GM12878 (cell line): ENCODE measurements at regions not wholly inside any gene's neighbourhood (a gene's known extent, or its start where the extent isn't known, plus 50 kb on each side); places are given as distances from the start of the nearest gene placed in this dataset.

Experiments
- ATAC-seq: fragments of 200-7000 bp; cut with Tn5 transposase; 3 replicates; pipeline ENCODE4 v1.9.1; 2020; ENCODE audit warnings: mild to moderate bottlenecking, moderate library complexity
- BruUV-seq: library from RNA; stranded (reverse); fragments of 400-500 nt; replicated peaks from 2 replicates; lab custom pipeline; 2021; lab: Mats Ljungman, UMichigan
- CTCF ChIA-PET: fragments of 300-600 bp; sonication (Branson Sonifier 250); formaldehyde crosslinking; extraction: SDS; loops from one replicate; lab custom pipeline; 2021; ENCODE audit warnings: inconsistent platforms; lab: Yijun Ruan, JAX
- POLR2A ChIA-PET: fragments of 350-600 bp; formaldehyde crosslinking; extraction: SDS; loops from one replicate; lab custom pipeline; 2021; ENCODE audit warnings: inconsistent platforms; lab: Charles Lee
- RAD21 ChIA-PET: fragments of 300-600 bp; sonication (Branson Sonifier 250); formaldehyde crosslinking; loops from one replicate; lab custom pipeline; 2023; ENCODE audit warnings: antibody characterized with exemption; ENCODE audit not compliant: unreplicated experiment; lab: Charles Lee
- SMC1A ChIA-PET: fragments of 300-600 bp; sonication (Branson Sonifier 250); formaldehyde crosslinking; loops from one replicate; lab custom pipeline; 2023; ENCODE audit not compliant: unreplicated experiment, uncharacterized antibody; lab: Charles Lee
- DNase-seq: peaks from one replicate; pipeline ENCODE4 v3.0.0-alpha.2; 2011; ENCODE audit warnings: low read depth, low spot score
- FAIRE-seq: peaks from 3 replicates; lab custom pipeline; 2011; peaks lifted over from hg19 to GRCh38; lab: Jason Lieb, UNC
- H2AFZ ChIP-seq: 2 replicates; pipeline ENCODE4 v1.6.0; 2011; ENCODE audit warnings: low read depth, low read length, control low read depth; ENCODE audit not compliant: control insufficient read depth
- H3K27ac ChIP-seq: 2 replicates; pipeline ENCODE4 v1.5.1; 2011; ENCODE audit warnings: control low read depth; ENCODE audit not compliant: control insufficient read depth, insufficient read depth
- H3K27me3 ChIP-seq, 2 experiments: replicated peaks in 1 of 2; 2 replicates each; pipeline versions ENCODE4 v1.6.0 to v1.6.1; 2011; ENCODE audit warnings: low read length in 1 of 2; ENCODE audit not compliant: control insufficient read depth in 2 of 2, insufficient read depth in 2 of 2
- H3K36me3 ChIP-seq, 2 experiments: 2 replicates each; pipeline ENCODE4 v1.5.1; 2011; ENCODE audit warnings: low read length in 1 of 2; ENCODE audit not compliant: control insufficient read depth in 2 of 2, insufficient read depth in 2 of 2
- H3K4me1 ChIP-seq: 2 replicates; pipeline ENCODE4 v1.6.1; 2011; ENCODE audit warnings: mild to moderate bottlenecking, low read length, moderate library complexity, mixed read lengths; ENCODE audit not compliant: control insufficient read depth, insufficient read depth
- H3K4me2 ChIP-seq: 2 replicates; pipeline ENCODE4 v1.6.0; 2011; ENCODE audit warnings: control low read depth; ENCODE audit not compliant: control insufficient read depth, insufficient read depth
- H3K4me3 ChIP-seq: fragments of 200-600 bp; sonication (generic); 2 replicates; pipeline ENCODE4 v1.5.1; 2016
- H3K79me2 ChIP-seq: 2 replicates; pipeline ENCODE4 v1.6.0; 2011; ENCODE audit warnings: low read length; ENCODE audit not compliant: control insufficient read depth, insufficient read depth
- H3K9ac ChIP-seq: 2 replicates; pipeline ENCODE4 v1.8.0; 2011; ENCODE audit warnings: low read length, control low read depth, mixed read lengths; ENCODE audit not compliant: control insufficient read depth, insufficient read depth
- H3K9me3 ChIP-seq: replicated peaks from 3 replicates; pipeline ENCODE4 v1.5.1; 2011; ENCODE audit warnings: mild to moderate bottlenecking, low read length; ENCODE audit not compliant: control insufficient read depth, insufficient read depth
- H4K20me1 ChIP-seq: 2 replicates; pipeline ENCODE4 v1.6.0; 2011; ENCODE audit not compliant: control insufficient read depth, insufficient read depth
- CEBPB ChIP-seq, 2 experiments: fragments of 150-350 bp in 1 of 2; IDR thresholded peaks; 2 replicates each; pipeline ENCODE4 v1.6.1; 2012 to 2014; ENCODE audit warnings: low read depth in 2 of 2, low read length in 2 of 2, borderline replicate concordance in 1 of 2, inconsistent platforms in 1 of 2
- CHD2 ChIP-seq: IDR thresholded peaks from 2 replicates; pipeline ENCODE4 v1.6.1; 2011; ENCODE audit warnings: low read depth, low read length, improper control_type of control experiment, borderline replicate concordance
- HDAC2 ChIP-seq: fragments of 200-600 bp; sonication (generic); IDR thresholded peaks from 2 replicates; pipeline ENCODE4 v1.6.1; 2017
- JUNB ChIP-seq: IDR thresholded peaks from 2 replicates; pipeline ENCODE4 v1.6.1; 2016; ENCODE audit warnings: antibody characterized with exemption, mild to moderate bottlenecking
- MXI1 ChIP-seq: fragments of 150-350 bp; IDR thresholded peaks from 2 replicates; pipeline ENCODE4 v1.6.1; 2011; ENCODE audit warnings: low read depth, mild to moderate bottlenecking, inconsistent platforms, low read length, improper control_type of control experiment
- NFXL1 ChIP-seq: fragments of 450-650 bp; IDR thresholded peaks from 2 replicates; pipeline ENCODE4 v1.6.1; 2017; ENCODE audit warnings: antibody characterized with exemption, mild to moderate bottlenecking, borderline replicate concordance
- NFYB ChIP-seq: IDR thresholded peaks from 2 replicates; pipeline ENCODE4 v1.6.1; 2011; ENCODE audit warnings: low read depth, mild to moderate bottlenecking, low read length, improper control_type of control experiment, moderate library complexity; ENCODE audit not compliant: insufficient read depth
- PAX8 ChIP-seq: fragments of 450-650 bp; IDR thresholded peaks from 2 replicates; pipeline ENCODE4 v1.6.1; 2017; ENCODE audit warnings: mild to moderate bottlenecking, moderate library complexity
- SIX5 ChIP-seq: IDR thresholded peaks from 2 replicates; pipeline ENCODE4 v1.6.1; 2011; ENCODE audit warnings: mild to moderate bottlenecking, low read depth, low read length, moderate library complexity; ENCODE audit not compliant: severe bottlenecking
- SMAD5 ChIP-seq: IDR thresholded peaks from 2 replicates; pipeline ENCODE4 v1.6.1; 2016; ENCODE audit warnings: antibody characterized with exemption, low read depth
- SREBF2 ChIP-seq: IDR thresholded peaks from 2 replicates; pipeline ENCODE4 v1.6.1; 2012; ENCODE audit warnings: mild to moderate bottlenecking, low read length
- STAT1 ChIP-seq: fragments of 450-650 bp; conservative IDR thresholded peaks from 2 replicates; pipeline ENCODE4 v1.6.1; 2014; ENCODE audit warnings: antibody characterized with exemption, mild to moderate bottlenecking
- SUPT20H ChIP-seq: IDR thresholded peaks from 2 replicates; pipeline ENCODE4 v1.6.1; 2011; ENCODE audit warnings: low read depth, mild to moderate bottlenecking, low read length, moderate library complexity, borderline replicate concordance; ENCODE audit not compliant: control insufficient read depth
- TARDBP ChIP-seq: IDR thresholded peaks from 2 replicates; pipeline ENCODE4 v1.6.1; 2016; ENCODE audit warnings: borderline replicate concordance
- ZNF207 ChIP-seq: fragments of 450-650 bp; IDR thresholded peaks from 2 replicates; pipeline ENCODE4 v1.6.1; 2014; ENCODE audit warnings: antibody characterized with exemption, mild to moderate bottlenecking, borderline replicate concordance
- ZNF217 ChIP-seq: fragments of 450-650 bp; IDR thresholded peaks from 2 replicates; pipeline ENCODE4 v1.6.1; 2017; ENCODE audit warnings: antibody characterized with exemption, mild to moderate bottlenecking
- WGBS: methylation state at CpG from one replicate; pipeline ENCODE4 v1.1.6; 2016; ENCODE audit warnings: low lambda C conversion rate; ENCODE audit not compliant: insufficient replicate concordance, insufficient coverage; ENCODE audit errors: missing lambda C conversion rate; 5-methylcytosine and 5-hydroxymethylcytosine counted together
- in situ Hi-C: fragments of 300-500 bp; cut with MboI; formaldehyde crosslinking; loops from 9 replicates; pipeline ENCODE4 v1.14.3; 2018; ENCODE audit warnings: mixed read lengths
- intact Hi-C: fragments of 100-400 bp; cut with micrococcal nuclease; formaldehyde crosslinking; loops from one replicate; pipeline ENCODE4 v1.14.2; 2022; ENCODE audit not compliant: unreplicated experiment
- TF ChIP-seq, protein P1 (sequence below): IDR thresholded peaks from 2 replicates; pipeline ENCODE4 v1.6.1; 2011; ENCODE audit warnings: borderline replicate concordance, low read depth, mild to moderate bottlenecking, moderate library complexity, low read length; ENCODE audit not compliant: insufficient read depth, poor library complexity, severe bottlenecking
- TF ChIP-seq, protein P2 (sequence below): fragments of 450-650 bp; IDR thresholded peaks from 2 replicates; pipeline ENCODE4 v1.6.1; 2018; ENCODE audit warnings: borderline replicate concordance, mild to moderate bottlenecking; ENCODE audit not compliant: partially characterized antibody

DNA sequence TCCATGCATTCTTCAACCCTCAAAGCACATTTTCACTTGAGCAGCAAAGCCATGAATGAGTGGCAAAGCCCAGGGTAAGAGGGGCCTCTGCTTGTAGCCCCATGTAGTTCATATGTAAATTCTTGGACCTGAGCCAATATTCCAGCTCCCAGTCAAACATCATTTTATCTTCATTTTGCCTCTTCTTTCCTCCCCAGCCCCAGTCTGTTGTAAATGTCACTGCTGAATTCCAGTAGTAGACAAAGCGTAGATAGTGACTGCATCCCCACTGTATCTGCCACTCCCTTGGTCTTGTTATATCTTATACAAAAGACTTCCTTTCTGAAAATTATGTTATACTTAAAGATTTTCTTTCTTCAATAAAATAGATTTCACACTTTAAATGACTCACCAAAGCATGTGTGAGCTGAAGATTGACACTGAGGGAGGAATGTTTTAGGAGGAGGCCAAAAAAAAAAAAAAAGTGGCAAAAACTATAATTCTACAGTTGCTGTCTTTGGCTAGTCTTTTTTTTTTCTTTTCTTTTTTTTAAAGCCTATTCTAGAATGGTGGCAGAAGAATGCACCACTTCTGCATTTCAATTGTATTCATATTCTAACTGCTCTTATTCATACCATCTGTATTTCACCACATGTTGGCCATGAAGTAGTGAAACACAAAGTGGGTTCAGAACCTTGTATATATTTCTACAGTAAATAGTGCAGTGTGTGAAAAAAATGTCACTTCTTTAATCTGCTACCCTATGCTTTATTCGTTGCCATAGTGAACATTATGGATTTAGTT, 306.1 kb downstream of the CPS1 start:
- SMC1A ChIA-PET = no interaction called here
- no peaks in the 10 kb centered on the region for H3K9me3 ChIP-seq
- BruUV-seq = no TSS peak
- in situ Hi-C loops (no loop called here), intact Hi-C loops (no loop called here)
- no peak overlapping the region for H3K4me2 ChIP-seq
- no peak overlapping the region for H2AFZ ChIP-seq
- H3K36me3 ChIP-seq = no peaks in the 10 kb centered on the region
- no peak overlapping the region for H3K4me3 ChIP-seq
- H3K79me2 ChIP-seq = no peaks in the 10 kb centered on the region
- RAD21 ChIA-PET = no interaction called here
- WGBS = 39% methylated on average over 2 of the region's 2 CpGs
- H3K9ac ChIP-seq = no peak overlapping the region
- POLR2A ChIA-PET = interaction anchor here (0.7 kb wide), 1 partner anchor 894 kb away, joined by 3 read pairs; no protein-coding TSS in a partner anchor
- FAIRE-seq = no peak
- no peaks in the 10 kb centered on the region for H4K20me1 ChIP-seq
- H3K27ac ChIP-seq = no peak overlapping the region
- no peak for TF ChIP-seq CEBPB (IDR thresholded peaks at IDR 0.05; ENCODE audit: borderline replicate concordance in 1 of 2, low read depth in 2 of 2, low read length in 2 of 2)
- no peak for TF ChIP-seq NFXL1
- TF ChIP-seq, protein P1, sequence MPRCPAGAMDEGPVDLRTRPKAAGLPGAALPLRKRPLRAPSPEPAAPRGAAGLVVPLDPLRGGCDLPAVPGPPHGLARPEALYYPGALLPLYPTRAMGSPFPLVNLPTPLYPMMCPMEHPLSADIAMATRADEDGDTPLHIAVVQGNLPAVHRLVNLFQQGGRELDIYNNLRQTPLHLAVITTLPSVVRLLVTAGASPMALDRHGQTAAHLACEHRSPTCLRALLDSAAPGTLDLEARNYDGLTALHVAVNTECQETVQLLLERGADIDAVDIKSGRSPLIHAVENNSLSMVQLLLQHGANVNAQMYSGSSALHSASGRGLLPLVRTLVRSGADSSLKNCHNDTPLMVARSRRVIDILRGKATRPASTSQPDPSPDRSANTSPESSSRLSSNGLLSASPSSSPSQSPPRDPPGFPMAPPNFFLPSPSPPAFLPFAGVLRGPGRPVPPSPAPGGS = no peak
- TF ChIP-seq SREBF2 = no peak
- no peak for TF ChIP-seq HDAC2
- TF ChIP-seq SUPT20H = no peak
- no peak for TF ChIP-seq PAX8
- no peak for TF ChIP-seq STAT1
- TF ChIP-seq SMAD5 = no peak
- TF ChIP-seq TARDBP = no peak
- TF ChIP-seq, protein P2, sequence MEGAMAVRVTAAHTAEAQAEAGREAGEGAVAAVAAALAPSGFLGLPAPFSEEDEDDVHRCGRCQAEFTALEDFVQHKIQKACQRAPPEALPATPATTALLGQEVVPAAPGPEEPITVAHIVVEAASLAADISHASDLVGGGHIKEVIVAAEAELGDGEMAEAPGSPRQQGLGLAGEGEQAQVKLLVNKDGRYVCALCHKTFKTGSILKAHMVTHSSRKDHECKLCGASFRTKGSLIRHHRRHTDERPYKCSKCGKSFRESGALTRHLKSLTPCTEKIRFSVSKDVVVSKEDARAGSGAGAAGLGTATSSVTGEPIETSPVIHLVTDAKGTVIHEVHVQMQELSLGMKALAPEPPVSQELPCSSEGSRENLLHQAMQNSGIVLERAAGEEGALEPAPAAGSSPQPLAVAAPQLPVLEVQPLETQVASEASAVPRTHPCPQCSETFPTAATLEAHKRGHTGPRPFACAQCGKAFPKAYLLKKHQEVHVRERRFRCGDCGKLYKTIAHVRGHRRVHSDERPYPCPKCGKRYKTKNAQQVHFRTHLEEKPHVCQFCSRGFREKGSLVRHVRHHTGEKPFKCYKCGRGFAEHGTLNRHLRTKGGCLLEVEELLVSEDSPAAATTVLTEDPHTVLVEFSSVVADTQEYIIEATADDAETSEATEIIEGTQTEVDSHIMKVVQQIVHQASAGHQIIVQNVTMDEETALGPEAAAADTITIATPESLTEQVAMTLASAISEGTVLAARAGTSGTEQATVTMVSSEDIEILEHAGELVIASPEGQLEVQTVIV = no peak
- no peak for TF ChIP-seq NFYB
- TF ChIP-seq ZNF217 = no peak
- no peak for TF ChIP-seq MXI1
- TF ChIP-seq SIX5 = no peak
- TF ChIP-seq ZNF207 = no peak
- no peak for TF ChIP-seq JUNB
- no peak for TF ChIP-seq CHD2
- CTCF ChIA-PET = no interaction called here
- ATAC-seq = no peak
- DNase-seq = no peak
- no peaks in the 10 kb centered on the region for H3K27me3 ChIP-seq
- no peaks in the 10 kb centered on the region for H3K4me1 ChIP-seq
